Suppressor macrophage (primary cell): ENCODE measurements at regions not wholly inside any gene's neighbourhood (a gene's known extent, or its start where the extent isn't known, plus 50 kb on each side); places are given as distances from the start of the nearest gene placed in this dataset.

Experiments used
- DNase-seq, 4 experiments: peaks; one replicate each; pipeline ENCODE4 v3.0.0-alpha.2; 2020 to 2022

DNA sequence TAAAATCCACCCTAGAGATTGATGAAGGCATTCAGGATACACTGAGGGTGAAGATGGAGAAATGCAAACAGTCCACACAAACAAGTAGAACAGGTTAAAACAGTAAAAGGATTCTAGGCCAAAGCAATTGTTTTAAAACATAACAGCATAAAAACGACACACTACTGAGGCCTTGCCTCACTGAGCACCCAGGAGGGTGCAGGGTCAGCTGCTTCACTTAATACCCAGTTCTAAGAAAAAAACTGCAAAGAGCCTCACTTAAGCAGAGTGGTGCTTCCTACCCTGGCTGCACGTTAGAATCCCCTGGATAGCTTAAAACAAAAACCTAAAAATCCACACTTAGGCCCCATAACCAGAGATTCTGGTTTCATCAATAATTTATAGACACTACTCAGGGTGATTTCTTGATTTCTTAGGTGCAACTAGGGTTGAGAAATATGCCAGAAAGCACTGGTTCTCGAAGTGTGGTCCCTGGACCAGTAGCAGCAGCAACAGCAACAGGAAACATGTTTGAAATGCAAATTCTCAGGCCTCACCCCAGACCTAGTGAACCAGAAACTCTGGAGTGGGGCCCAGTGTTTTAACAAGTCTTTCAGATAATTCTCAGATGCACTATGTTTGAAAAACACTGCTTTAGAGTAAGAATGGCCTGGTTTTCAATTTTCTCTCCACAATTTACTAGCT lies 279.1 kb downstream of the ZEB2 start:
- no peak for DNase-seq

DNA sequence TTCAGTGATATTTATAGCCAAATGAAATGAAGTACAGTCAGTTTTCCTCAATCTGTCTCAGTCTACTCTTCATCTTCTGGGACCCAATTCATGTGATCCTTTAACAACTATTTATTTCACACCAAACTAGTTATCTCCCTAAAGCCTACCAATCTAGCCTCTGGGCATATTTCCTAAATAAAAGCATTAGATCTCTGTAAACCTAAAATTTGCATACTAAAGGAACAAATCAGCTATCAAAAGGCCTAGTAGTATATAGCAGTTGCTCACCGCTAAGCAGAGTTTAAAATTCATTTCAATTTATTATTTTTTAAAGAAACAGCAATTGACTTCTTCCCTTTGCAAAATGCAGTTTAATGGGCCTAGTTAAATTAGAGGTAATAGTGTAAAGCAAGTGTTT lies 280.2 kb downstream of the ZEB2 start:
- DNase-seq = no peak

DNA sequence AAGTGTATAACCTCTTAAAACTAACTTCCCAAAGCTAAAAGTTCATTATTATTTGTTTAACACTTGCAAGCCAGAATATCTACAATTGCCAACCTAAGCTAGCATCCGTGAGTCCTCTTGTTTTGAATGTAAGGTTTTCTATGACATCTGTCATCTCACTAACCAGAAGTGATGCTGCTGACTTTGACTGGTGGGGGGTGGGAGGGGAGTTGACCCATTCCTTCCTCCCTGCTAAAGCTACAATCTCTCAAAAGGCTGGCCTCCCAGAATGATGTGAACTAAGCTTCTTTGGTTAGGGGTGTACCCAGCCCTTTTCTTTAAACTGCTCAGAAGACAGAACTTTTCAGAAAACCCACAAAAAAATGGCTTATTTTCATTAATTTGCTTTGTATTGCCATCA lies 280.6 kb downstream of the ZEB2 start:
- DNase-seq = no peak

DNA sequence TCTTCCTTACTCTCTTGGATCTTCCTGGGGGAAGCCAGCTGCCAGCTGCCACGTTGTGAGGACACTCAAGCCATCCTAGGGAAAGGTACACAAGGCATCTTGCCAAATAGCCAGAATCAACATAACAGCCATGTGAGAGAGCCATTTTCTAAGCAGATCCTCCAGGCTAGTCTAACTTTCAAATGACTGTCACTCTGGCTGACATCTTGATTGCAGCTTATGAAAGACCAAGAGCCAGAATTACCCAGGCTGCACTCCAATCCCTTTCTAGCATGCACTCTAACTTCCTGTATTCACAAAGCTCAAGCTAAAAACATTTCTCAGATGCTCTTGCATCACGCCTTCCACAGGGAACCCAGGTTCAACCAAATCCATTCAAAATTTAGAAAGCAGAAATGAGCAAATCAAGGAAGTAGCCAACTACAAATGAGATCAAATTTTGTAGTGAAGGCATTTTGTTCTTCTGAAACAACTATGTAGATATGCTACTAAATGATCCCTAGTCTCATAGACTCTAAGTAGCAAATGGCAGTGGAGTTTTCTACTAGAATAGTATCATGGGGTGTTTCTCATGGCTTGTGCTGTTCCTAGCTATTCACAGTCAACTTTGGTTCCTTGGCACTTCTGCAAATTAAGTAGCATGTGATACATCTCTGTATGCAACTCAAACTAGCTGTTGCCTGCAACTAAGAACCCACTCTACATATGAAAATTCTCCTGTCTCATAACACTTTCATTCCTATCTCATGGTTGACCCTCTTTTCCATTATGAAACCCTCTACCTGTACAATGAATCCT lies 281.9 kb downstream of the ZEB2 start:
- peak; percentile 78 to 95 (median 87) for DNase-seq

DNA sequence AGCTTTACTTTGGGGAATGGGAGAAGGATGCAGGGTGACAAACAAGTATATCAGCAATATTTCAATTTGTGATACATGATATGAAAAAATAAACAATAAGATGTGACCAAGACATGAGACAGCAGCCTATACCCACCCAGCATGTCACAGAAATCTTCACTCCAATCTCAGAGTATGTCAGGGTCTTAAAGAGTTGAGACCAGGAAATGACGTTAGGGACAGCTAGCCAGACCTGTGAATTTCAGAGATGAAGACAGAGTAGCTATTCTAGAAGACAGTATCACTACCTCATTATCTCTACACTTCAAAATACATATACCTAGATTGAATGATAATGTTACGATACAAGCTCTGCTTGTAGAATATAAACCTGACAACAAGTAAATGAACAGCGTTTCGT lies 282.8 kb downstream of the ZEB2 start:
- DNase-seq = no peak

DNA sequence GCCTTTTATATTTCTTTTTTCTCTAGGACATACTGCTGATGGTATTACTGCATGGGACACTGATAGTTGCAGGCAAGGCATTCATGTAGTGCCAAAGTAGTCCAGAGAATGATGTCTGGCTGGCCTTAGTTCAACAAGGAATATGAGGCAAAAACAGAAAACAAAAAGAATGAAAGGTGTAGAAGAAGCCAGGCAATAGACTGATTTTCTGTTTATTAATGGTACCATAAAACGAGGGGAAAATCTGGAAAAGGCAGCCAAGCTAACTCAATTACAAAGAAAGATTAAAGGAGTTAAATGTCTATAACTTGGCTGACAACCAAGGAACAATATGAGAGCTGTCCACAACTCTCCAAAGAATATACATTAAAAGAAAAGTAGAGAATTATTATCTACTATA lies 284.9 kb downstream of the ZEB2 start:
- no peak for DNase-seq

DNA sequence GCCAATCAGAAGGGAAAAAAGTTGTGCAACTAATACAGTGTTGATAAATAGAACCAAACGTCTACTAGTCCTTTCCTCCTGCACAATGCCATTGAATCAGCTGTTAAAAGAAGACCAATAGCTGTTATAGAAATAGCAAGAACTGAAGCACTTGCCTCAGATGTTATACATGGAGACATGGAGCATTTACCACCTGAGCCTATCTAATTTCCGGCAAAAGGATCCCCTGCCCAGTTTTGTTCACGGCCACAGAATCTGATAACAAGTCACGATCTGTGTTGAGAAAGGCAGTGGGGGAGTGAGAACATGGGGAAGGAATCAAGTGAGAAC lies 285.4 kb downstream of the ZEB2 start:
- DNase-seq = no peak

DNA sequence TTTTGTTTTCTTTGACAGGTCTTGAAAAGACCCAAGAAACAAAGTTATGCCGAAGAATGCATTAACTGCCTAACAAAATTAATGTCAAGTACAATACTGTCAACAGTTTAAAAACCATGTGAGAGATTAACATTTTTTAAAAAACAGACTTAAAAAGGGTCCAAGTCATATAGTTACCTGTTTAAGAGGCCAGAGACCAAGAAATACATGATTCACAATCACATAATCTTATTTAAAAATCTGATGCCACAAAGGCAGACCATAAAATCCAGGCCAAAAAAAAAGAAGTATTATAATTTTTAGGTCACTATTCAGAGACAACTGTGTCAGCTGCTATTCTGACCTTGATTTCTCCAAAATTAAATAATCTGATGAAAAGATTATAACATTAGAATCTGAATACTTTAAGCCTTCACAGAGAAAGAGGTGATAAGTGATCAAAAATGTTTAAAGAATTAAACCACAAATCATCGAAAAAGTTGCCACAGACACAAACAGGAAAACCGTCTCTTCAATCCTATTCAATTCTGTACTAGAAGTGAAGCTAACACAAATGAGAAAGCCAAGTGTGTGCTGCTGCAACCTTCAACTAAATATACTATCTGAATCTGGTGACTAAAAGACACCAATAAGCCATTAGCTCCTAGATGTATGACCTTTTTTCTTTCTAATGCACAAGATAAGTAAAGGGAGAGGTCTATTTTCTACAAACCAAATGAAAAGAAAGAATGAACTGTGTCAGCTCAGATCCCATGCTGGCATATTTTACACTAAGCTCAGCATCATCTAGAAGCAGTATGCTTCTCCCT lies 286.0 kb downstream of the ZEB2 start:
- DNase-seq = no peak

DNA sequence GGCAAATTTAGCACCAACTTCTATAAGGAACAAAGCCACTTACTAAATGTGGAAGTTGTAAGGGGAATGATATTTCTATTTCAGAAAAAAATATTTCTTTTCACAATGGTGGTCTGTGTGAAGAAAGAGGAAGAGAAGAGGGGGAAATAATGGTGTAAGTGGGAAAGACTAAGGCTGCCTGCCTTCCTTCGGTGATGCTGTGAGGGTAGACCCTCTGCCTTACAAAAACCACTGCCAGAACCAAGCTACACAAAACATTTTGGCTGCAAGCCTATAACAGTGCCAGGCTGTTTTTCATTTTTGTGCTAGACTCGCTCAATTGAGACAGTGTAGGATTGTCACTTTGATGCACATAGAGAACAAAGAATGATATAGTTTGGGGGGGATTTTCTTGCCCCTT lies 286.6 kb downstream of the ZEB2 start:
- peak in 3 of 4 experiments; percentile 3 to 58 (median 57) for DNase-seq

DNA sequence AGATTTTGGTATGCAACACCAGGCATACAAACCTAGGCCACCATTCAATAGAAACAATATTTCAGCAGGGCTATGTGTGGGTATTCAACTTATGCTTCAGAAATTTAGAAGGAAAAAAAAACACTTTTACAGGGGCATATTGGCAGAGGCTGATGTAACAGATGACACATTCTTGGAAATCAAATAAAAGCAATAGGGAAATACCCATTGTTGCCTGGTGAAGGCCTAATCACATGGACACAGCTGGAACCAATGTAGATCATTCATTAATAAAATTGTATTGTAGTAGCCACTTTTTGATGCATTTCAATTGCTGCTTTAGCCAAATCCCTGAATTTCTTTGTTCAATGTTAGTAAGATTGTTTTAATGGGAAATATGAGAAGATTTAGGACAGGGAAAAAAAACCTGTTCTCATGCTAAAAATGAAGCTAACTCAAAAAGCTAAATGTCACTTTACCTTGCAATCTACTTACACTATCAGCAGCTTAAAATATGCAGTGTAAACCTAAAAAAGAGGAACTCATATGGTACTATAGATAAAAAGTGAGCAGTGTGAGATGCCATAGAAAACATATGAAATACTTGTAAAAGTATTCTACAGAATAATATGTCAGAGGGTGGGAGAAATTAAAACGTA lies 289.4 kb downstream of the ZEB2 start:
- DNase-seq = peak in 2 of 4 experiments; percentile 20 to 34

DNA sequence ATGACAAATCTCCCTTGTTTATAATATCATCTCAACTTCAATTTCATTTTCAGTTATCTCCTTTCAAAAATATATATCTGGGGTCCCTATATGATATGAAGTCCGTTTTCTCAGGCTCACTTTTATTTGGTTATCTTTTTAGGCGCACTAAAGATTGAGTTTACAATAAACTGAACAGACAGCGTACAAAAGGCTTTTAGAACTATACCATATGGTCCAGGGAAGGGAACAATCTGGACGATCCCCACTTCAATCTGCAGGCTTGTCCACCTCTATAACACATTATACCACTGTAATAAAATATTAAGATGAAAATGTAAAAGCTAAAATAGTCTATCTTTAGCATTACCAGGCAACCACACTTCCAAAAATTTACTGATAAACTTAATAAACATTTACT lies 289.9 kb downstream of the ZEB2 start:
- DNase-seq = no peak

DNA sequence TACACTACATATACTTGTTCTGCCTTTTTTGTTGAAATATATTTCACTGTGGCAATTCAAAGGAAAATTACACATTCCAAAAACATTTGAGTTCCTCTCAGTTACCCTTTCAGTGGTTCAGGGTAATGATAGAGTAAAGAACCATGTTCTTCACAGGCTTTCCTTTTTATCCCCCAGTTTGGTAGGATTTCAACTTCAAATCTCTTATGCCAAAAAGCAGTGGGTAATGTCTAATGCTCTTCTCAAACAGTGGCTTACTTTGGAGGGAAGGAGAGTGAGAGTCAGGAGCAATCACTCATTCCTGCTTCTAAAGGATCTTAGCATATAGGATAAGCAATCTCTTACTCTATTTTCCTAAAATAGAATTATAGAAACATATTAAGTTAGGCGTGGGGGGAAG lies 290.6 kb downstream of the ZEB2 start:
- no peak for DNase-seq

DNA sequence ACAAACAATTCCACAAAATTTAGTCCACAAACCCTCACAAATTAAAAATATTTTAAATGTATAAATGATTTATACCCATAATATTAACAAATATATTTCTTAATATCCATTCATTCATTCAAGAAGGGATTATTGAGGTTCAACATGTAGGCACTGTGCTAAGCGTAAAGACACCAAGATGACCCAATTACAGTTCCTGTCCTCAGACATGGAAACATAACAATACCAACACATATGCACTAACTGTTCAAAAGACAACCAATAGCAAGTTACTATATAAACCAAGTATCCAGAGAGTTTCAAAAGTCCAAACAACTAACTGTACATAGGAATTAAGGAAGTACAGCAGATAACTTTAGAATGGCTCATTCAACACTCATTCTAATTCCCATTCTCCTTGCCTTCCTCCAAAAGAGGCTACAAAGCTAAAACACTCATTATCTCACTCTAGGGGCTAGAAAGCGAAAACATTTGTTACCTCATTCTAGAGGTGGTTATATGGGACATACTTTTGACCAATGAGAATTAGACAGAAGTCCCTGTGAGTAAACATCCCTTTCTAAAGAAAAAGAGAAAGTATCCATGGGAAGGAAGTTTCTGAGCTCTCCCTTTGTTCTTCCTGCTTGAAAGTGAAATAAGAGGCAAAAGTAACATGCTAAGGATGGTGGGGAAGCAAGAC lies 292.4 kb downstream of the ZEB2 start:
- peak in 2 of 4 experiments; percentile 7 to 21 for DNase-seq

DNA sequence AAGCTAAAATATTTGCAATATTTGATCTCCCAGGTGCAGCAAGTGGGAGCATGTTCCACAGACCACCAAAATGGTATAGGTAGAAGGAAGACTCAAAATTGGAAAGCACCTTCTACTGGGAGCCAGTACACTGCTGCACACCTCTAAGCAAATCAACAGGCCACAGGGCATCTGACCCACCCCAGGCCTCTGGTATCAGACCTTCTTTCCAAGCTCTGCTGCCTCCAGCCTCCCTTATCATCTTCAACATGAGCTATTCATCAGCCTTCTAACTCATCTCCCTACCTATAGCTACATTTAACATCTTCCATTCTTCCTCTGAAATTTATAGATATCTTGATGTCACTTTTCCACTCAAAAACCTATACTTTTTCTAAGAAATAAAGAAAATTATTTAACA lies 294.8 kb downstream of the ZEB2 start:
- no peak for DNase-seq

DNA sequence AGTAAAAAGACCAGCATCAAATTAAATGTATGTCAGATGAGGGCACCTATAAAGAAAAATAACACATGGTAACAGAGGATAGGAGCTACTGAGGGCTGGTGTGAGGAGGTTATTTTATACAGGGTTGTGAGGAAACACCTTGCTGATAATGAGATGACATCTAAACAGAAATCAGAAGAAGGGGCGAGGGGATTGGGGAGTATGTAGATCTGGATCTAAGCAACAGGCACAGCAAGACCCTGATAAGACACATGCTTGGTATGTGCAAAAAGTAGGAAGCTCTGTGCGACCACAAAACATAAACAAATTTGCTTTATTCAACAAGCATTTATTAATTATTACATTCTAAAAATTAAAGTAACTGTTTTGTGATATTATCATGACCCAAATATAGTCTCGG lies 295.4 kb downstream of the ZEB2 start:
- no peak for DNase-seq

DNA sequence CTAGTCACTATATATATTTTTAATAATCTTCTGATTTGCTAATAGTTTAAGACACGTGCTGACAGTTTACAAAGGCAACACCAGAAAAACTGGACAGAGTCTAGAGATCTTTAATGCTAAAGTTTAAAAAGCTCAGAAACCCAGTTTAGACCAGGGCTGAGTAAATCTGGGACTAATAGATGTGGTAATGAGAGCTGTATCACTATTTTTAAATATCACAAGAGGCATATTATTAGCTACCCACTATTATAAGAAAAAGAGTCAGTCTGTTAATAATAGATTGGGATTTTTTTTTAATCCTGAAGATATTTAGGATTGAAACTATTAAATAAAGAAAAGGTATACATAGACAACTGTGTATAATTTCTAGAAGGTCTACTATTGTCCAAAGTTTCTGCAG lies 299.9 kb downstream of the ZEB2 start:
- DNase-seq = no peak

DNA sequence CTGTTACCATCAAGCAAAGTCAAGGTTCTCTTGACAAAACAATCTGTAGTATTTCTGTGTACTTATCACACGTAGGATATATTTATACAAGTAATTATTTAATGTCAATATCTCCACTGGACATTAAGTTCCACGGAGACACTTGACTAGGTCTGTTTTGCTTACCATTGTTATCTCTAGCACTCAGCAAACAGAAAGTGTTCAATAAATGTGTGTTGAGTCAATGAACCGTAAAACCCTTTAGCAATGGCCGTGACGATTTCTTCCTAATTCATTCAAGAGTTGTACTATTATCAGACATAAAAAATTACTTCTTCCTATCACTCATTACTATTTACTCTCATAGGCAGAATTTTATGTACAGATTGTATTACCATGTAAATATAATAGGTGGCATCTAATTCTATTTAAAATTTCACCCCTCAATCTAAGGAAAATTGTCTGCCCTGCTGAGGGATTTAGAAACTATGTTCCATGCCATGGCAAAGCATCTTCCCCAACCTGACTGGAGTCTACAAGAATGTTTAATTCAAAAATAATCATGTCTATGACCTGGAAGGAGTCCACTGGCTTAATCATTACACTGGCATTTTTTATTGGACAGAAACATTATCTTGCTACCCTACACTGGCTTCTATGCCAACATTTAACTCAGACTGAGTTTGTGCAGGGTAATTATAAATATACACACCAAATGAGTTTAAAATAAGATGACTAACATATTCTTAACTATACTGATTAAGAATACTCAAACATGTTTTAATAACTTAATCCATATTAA lies 301.9 kb downstream of the ZEB2 start:
- no peak for DNase-seq

DNA sequence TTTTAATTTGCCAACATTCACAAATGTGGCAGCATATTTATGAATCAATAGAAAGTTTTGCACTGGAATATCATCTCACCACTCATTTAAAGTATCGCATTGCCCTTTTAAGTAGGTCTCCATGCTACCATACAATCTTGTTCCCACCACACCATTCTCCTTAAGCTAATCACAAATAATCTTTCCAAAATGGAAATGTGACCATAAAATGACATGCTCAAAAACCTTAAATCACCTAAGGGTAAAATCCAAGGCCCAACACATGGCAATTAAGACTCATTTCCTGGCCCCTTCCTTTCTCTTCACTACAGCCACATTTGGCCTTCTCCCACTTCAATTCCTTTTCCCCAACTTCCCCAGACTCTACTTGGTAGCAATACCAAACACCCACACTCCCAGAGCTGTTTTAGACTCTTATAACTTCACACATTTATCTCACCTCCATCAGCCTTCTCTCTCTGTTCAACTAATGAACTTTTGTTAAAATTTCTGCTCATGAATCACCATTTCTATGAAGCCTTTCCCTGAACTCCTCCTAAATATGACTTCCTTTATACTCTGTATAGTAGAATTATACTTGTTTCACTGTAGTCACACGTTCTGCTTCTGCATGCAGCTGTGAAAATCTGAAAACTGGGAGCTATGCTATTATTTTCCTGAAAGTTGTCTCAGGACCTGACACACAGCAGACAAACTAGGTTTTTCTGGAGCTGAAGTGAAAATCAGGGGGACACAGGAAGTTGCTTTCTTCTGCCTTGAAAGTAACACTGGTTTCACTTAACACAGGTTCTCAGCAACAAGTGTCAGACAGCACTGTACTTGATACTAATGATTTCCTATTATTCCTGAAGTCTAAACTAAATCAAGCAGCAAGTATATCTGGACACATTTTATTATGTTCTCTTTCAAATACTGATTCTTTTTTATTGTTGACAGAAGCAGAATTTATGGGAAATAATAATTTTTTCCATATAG lies 303.9 kb downstream of the ZEB2 start:
- DNase-seq = peak in 3 of 4 experiments; percentile 12 to 37 (median 13)

DNA sequence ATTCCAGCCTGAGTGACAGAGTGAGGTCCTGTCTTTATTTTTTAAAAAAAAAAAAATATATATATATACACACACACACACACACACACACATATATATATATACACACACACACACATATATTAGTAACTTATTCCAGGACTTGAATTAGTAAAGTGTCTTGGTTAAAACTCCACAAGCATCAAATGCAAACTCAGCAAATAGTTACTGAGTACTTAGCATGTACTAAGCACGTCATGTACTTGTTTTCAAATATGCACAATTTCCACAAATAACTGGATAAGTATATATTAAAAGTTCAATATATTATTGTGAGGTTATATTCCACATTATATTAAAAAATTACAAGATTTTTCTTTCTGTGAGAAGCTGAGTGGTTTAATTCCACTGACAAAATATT lies 304.7 kb downstream of the ZEB2 start:
- no peak for DNase-seq

DNA sequence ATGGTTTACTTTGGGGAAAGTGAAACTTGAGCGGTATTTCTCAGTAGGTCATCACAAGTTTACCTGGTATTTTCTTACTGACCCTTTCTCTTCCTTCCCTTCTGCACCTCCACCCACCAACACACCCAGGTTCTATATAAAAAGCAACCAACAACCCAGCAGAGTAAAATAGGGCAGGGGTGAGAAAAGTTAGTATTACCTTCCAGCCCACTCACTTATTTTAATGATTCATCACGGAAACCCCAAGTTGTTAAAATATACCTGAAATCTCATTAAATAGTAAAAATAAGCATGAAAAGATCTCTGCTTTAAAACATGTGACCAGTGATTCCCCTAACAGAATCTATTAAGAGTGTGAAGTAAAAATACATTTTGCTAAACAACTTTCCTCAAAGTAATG lies 306.1 kb downstream of the ZEB2 start:
- DNase-seq = no peak
